SU-DHL-6 (cell line): ENCODE measurements at regions not wholly inside any gene's neighbourhood (a gene's known extent, or its start where the extent isn't known, plus 50 kb on each side); places are given as distances from the start of the nearest gene placed in this dataset.

Experiments used
- H2AFZ ChIP-seq: fragments of 200-600 bp; sonication (generic); 2 replicates; pipeline ENCODE4 v1.6.1; 2014; ENCODE audit warnings: low read depth, mild to moderate bottlenecking, moderate library complexity, mixed read lengths, antibody characterized with exemption, low read length; ENCODE audit not compliant: severe bottlenecking
- H3F3A ChIP-seq: fragments of 200-600 bp; shearing (Covaris generic); 2 replicates; pipeline ENCODE4 v1.6.0; 2016; ENCODE audit warnings: antibody characterized with exemption, mild to moderate bottlenecking; ENCODE audit not compliant: insufficient read depth
- H3K27ac ChIP-seq: fragments of 200-600 bp; sonication (generic); 2 replicates; pipeline ENCODE4 v1.5.1; 2016; ENCODE audit warnings: low read depth, mild to moderate bottlenecking, low read length, moderate library complexity, mixed read lengths
- H3K27me3 ChIP-seq: fragments of 200-600 bp; sonication (generic), shearing (Covaris generic); 2 replicates; pipeline ENCODE4 v1.6.0; 2014; ENCODE audit warnings: mild to moderate bottlenecking, low read length
- H3K36me3 ChIP-seq: fragments of 200-600 bp; sonication (generic); 2 replicates; pipeline ENCODE4 v1.6.1; 2014; ENCODE audit warnings: mild to moderate bottlenecking, low read length, mixed read lengths
- H3K4me2 ChIP-seq: fragments of 300-600, 200-600 bp; shearing (Covaris generic), sonication (generic); 2 replicates; pipeline ENCODE4 v1.6.0; 2014; ENCODE audit warnings: low read length, low read depth, mild to moderate bottlenecking; ENCODE audit not compliant: poor library complexity, severe bottlenecking
- H3K4me3 ChIP-seq: fragments of 200-600 bp; sonication (generic); 2 replicates; pipeline ENCODE4 v1.5.1; 2014; ENCODE audit warnings: antibody characterized with exemption, low read length, mild to moderate bottlenecking, mixed read lengths; ENCODE audit not compliant: insufficient read depth, poor library complexity, severe bottlenecking
- H3K79me2 ChIP-seq: fragments of 200-600 bp; sonication (generic); 2 replicates; pipeline ENCODE4 v1.6.1; 2014; ENCODE audit warnings: mild to moderate bottlenecking, low read length, moderate library complexity; ENCODE audit not compliant: insufficient read depth
- H3K9ac ChIP-seq: fragments of 200-600 bp; sonication (generic); 2 replicates; pipeline ENCODE4 v1.7.0; 2014; ENCODE audit warnings: mild to moderate bottlenecking, low read length
- H3K9me2 ChIP-seq: fragments of 200-600 bp; sonication (generic); replicated peaks from 2 replicates; pipeline ENCODE4 v1.6.1; 2014; ENCODE audit warnings: low read length; ENCODE audit not compliant: insufficient read depth
- H3K9me3 ChIP-seq: fragments of 200-600 bp; sonication (generic); 2 replicates; pipeline ENCODE4 v1.6.1; 2014; ENCODE audit warnings: low read length, mixed read lengths; ENCODE audit not compliant: insufficient read depth
- H4K20me1 ChIP-seq: fragments of 200-600 bp; sonication (generic); 2 replicates; pipeline ENCODE4 v1.6.1; 2014; ENCODE audit warnings: low read depth, mild to moderate bottlenecking, antibody characterized with exemption, low read length, moderate library complexity, mixed read lengths
- CTCF ChIP-seq: fragments of 200-600 bp; sonication (generic); IDR thresholded peaks from one replicate; pipeline ENCODE4 v1.5.1; 2017; ENCODE audit warnings: antibody characterized with exemption, mild to moderate bottlenecking, low read length, moderate library complexity; ENCODE audit not compliant: insufficient read depth, poor library complexity, severe bottlenecking
- EZH2phosphoT487 ChIP-seq: fragments of 200-600 bp; sonication (generic), shearing (Covaris generic); conservative IDR thresholded peaks from 2 replicates; pipeline ENCODE4 v1.6.1; 2018; ENCODE audit warnings: mild to moderate bottlenecking, antibody characterized with exemption, low read length, moderate library complexity, mixed read lengths

GRCh38 chr4:45778514-45778913 lies 345.3 kb downstream of the GABRG1 start:
- no peaks in the 10 kb centered on the region for H3K79me2 ChIP-seq
- no peak overlapping the region for H2AFZ ChIP-seq
- no peaks in the 10 kb centered on the region for H4K20me1 ChIP-seq
- H3K9ac ChIP-seq, result no peak overlapping the region
- H3K27ac ChIP-seq, result no peak overlapping the region
- no peaks in the 10 kb centered on the region for H3K36me3 ChIP-seq
- H3K27me3 ChIP-seq, result no peaks in the 10 kb centered on the region
- H3F3A ChIP-seq, result no peaks in the 10 kb centered on the region
- no peak overlapping the region for H3K4me3 ChIP-seq
- H3K4me2 ChIP-seq, result no peak overlapping the region
- H3K9me2 ChIP-seq, result no peaks in the 10 kb centered on the region
- no peak for TF ChIP-seq EZH2phosphoT487
- TF ChIP-seq CTCF, result no peak
- H3K9me3 ChIP-seq, result no peaks in the 10 kb centered on the region

GRCh38 chr4:45776146-45776545 lies 347.7 kb downstream of the GABRG1 start:
- Histone ChIP-seq H3K9ac (no peak overlapping the region), H3F3A (no peaks in the 10 kb centered on the region), H3K9me2 (no peaks in the 10 kb centered on the region), H4K20me1 (no peaks in the 10 kb centered on the region), H3K27ac (no peak overlapping the region), H3K27me3 (no peaks in the 10 kb centered on the region), H3K79me2 (no peaks in the 10 kb centered on the region), H3K9me3 (no peaks in the 10 kb centered on the region), H3K36me3 (no peaks in the 10 kb centered on the region), H3K4me2 (no peak overlapping the region), H2AFZ (no peak overlapping the region), H3K4me3 (no peak overlapping the region)
- TF ChIP-seq EZH2phosphoT487, result no peak
- TF ChIP-seq CTCF, result no peak

GRCh38 chr4:45770958-45771357 lies 352.9 kb downstream of the GABRG1 start:
- no peaks in the 10 kb centered on the region for H3K27me3 ChIP-seq
- H3K4me3 ChIP-seq, result no peak overlapping the region
- no peaks in the 10 kb centered on the region for H3K9me2 ChIP-seq
- H4K20me1 ChIP-seq, result no peaks in the 10 kb centered on the region
- no peak overlapping the region for H2AFZ ChIP-seq
- H3K36me3 ChIP-seq, result no peaks in the 10 kb centered on the region
- H3K4me2 ChIP-seq, result no peak overlapping the region
- H3K9ac ChIP-seq, result no peak overlapping the region
- no peaks in the 10 kb centered on the region for H3K79me2 ChIP-seq
- H3K9me3 ChIP-seq, result no peaks in the 10 kb centered on the region
- no peaks in the 10 kb centered on the region for H3F3A ChIP-seq
- no peak overlapping the region for H3K27ac ChIP-seq
- TF ChIP-seq CTCF (no peak), EZH2phosphoT487 (no peak)
